ENCODE measurements at regions not wholly inside any gene's neighbourhood (a gene's known extent, or its start where the extent isn't known, plus 50 kb on each side); places are given as distances from the start of the nearest gene placed in this dataset.

GRCh38 chr3:194738254-194739093 lies 52.8 kb downstream of the FAM43A start:
- Histone ChIP-seq H3K9me3 (ENCODE audit: insufficient read depth, low read length) (no peaks in the 10 kb centered on the region), H2AFZ (ENCODE audit: low read depth, low read length, severe bottlenecking) (no peak overlapping the region), H3F3A (ENCODE audit: insufficient read depth) (peaks cover 16% of the 10 kb centered on the region), H3K27me3 (ENCODE audit: low read length) (no peaks in the 10 kb centered on the region), H3K9me2 (replicated peaks; ENCODE audit: insufficient read depth, low read length) (no peaks in the 10 kb centered on the region), H3K4me3 (ENCODE audit: insufficient read depth, low read length, poor library complexity, severe bottlenecking) (no peak overlapping the region), H3K9ac (ENCODE audit: low read length) (no peak overlapping the region), H4K20me1 (ENCODE audit: low read depth, low read length) (no peaks in the 10 kb centered on the region), H3K36me3 (ENCODE audit: low read length) (no peaks in the 10 kb centered on the region), H3K79me2 (ENCODE audit: insufficient read depth, low read length) (no peaks in the 10 kb centered on the region), H3K4me2 (ENCODE audit: low read depth, low read length, poor library complexity, severe bottlenecking) (no peak overlapping the region), H3K27ac (ENCODE audit: low read depth, low read length) (no peak overlapping the region)
- TF ChIP-seq CTCF (IDR thresholded peaks at IDR 0.05; ENCODE audit: insufficient read depth, low read length, poor library complexity, severe bottlenecking) (no peak), EZH2phosphoT487 (conservative IDR thresholded peaks at IDR 0.05; ENCODE audit: low read length) (no peak)

GRCh38 chr3:194739498-194740284 lies 54.0 kb downstream of the FAM43A start:
- no peak overlapping the region for H3K9ac ChIP-seq (ENCODE audit: low read length)
- H3K4me3 ChIP-seq (ENCODE audit: insufficient read depth, low read length, poor library complexity, severe bottlenecking): no peak overlapping the region
- no peaks in the 10 kb centered on the region for H3K9me2 ChIP-seq (replicated peaks; ENCODE audit: insufficient read depth, low read length)
- H3K4me2 ChIP-seq (ENCODE audit: low read depth, low read length, poor library complexity, severe bottlenecking): no peak overlapping the region
- H3K79me2 ChIP-seq (ENCODE audit: insufficient read depth, low read length): no peaks in the 10 kb centered on the region
- H3K27me3 ChIP-seq (ENCODE audit: low read length): no peaks in the 10 kb centered on the region
- no peaks in the 10 kb centered on the region for H4K20me1 ChIP-seq (ENCODE audit: low read depth, low read length)
- no peak overlapping the region for H3K27ac ChIP-seq (ENCODE audit: low read depth, low read length)
- no peak overlapping the region for H2AFZ ChIP-seq (ENCODE audit: low read depth, low read length, severe bottlenecking)
- H3K9me3 ChIP-seq (ENCODE audit: insufficient read depth, low read length): no peaks in the 10 kb centered on the region
- H3F3A ChIP-seq (ENCODE audit: insufficient read depth): peaks cover 16% of the 10 kb centered on the region
- TF ChIP-seq CTCF (IDR thresholded peaks at IDR 0.05; ENCODE audit: insufficient read depth, low read length, poor library complexity, severe bottlenecking) (no peak), EZH2phosphoT487 (conservative IDR thresholded peaks at IDR 0.05; ENCODE audit: low read length) (no peak)
- H3K36me3 ChIP-seq (ENCODE audit: low read length): no peaks in the 10 kb centered on the region

DNA sequence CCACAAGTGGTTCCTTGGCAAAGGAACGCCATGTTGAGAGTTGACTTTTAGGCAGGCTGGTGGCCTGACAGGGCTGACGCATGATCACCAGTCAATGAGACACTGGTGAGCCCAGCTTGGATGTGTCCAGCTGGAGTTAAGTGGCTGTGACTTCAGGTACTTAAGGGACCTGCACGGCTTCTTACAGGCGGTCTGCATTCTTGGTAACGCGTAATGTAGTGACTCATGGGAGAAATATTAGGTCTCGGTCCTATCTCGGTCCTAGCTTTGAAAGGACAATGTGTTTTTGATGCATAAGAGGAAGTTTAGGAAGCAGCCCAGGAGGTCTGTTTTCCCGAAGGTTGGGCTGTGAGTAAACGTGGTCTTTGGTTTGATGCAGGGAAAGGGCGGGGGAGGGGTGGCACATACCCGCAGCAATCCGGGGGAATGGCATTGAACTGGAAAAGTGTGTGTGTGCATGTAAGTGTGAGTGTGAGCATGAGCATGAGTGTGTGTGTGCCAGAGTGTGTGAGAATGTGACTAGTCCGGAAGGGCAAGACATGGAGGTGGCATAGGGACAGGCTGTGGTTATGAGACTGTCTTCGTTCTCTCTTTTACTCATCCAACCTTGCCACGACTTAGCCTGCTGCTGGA lies 55.3 kb downstream of the FAM43A start:
- no peaks in the 10 kb centered on the region for H3K9me2 ChIP-seq (replicated peaks; ENCODE audit: insufficient read depth, low read length)
- no peaks in the 10 kb centered on the region for H3K36me3 ChIP-seq (ENCODE audit: low read length)
- H3K4me3 ChIP-seq (ENCODE audit: insufficient read depth, low read length, poor library complexity, severe bottlenecking): no peak overlapping the region
- no peaks in the 10 kb centered on the region for H3K79me2 ChIP-seq (ENCODE audit: insufficient read depth, low read length)
- H3F3A ChIP-seq (ENCODE audit: insufficient read depth): peaks cover 16% of the 10 kb centered on the region
- H3K4me2 ChIP-seq (ENCODE audit: low read depth, low read length, poor library complexity, severe bottlenecking): no peak overlapping the region
- H4K20me1 ChIP-seq (ENCODE audit: low read depth, low read length): no peaks in the 10 kb centered on the region
- no peaks in the 10 kb centered on the region for H3K27me3 ChIP-seq (ENCODE audit: low read length)
- H2AFZ ChIP-seq (ENCODE audit: low read depth, low read length, severe bottlenecking): no peak overlapping the region
- no peak overlapping the region for H3K9ac ChIP-seq (ENCODE audit: low read length)
- no peaks in the 10 kb centered on the region for H3K9me3 ChIP-seq (ENCODE audit: insufficient read depth, low read length)
- H3K27ac ChIP-seq (ENCODE audit: low read depth, low read length): no peak overlapping the region
- no peak for TF ChIP-seq CTCF (IDR thresholded peaks at IDR 0.05; ENCODE audit: insufficient read depth, low read length, poor library complexity, severe bottlenecking)
- no peak for TF ChIP-seq EZH2phosphoT487 (conservative IDR thresholded peaks at IDR 0.05; ENCODE audit: low read length)

Measured in SU-DHL-6 (cell line).